ENCODE measurements at regions not wholly inside any gene's neighbourhood (a gene's known extent, or its start where the extent isn't known, plus 50 kb on each side); places are given as distances from the start of the nearest gene placed in this dataset.

GRCh38 chr13:24056616-24057137, 103.8 kb upstream of the SPATA13 start:
- Histone ChIP-seq H4K20me1 (ENCODE audit: control insufficient read depth, extremely low read depth, insufficient read depth, low read length) (no peaks in the 10 kb centered on the region), H3K9me3 (ENCODE audit: control insufficient read depth, low read depth, low read length) (no peaks in the 10 kb centered on the region), H3K27me3 (ENCODE audit: control insufficient read depth, extremely low read depth, insufficient read depth, low read length) (no peaks in the 10 kb centered on the region), H3K27ac (ENCODE audit: control insufficient read depth, insufficient read depth, low read length) (no peak overlapping the region), H2AFZ (ENCODE audit: control insufficient read depth, low read length) (no peak overlapping the region), H3K4me2 (ENCODE audit: control insufficient read depth, extremely low read depth, insufficient read depth, low read depth, low read length) (no peak overlapping the region), H3K4me1 (ENCODE audit: control insufficient read depth, extremely low read depth, insufficient read depth, low read length) (peaks cover 9% of the 10 kb centered on the region), H3K4me3 (ENCODE audit: control insufficient read depth in 2 of 3, extremely low read depth in 1 of 3, insufficient read depth in 2 of 3, low read depth in 1 of 3, low read length in 3 of 3) (no peak overlapping the region), H3K79me2 (ENCODE audit: control insufficient read depth, insufficient read depth, low read length) (no peaks in the 10 kb centered on the region), H3K9me1 (ENCODE audit: control insufficient read depth, extremely low read depth, insufficient read depth, low read length) (no peaks in the 10 kb centered on the region), H3K36me3 (ENCODE audit: control insufficient read depth in 2 of 2, extremely low read depth in 1 of 2, insufficient read depth in 2 of 2, low read length in 2 of 2) (no peaks in the 10 kb centered on the region), H3K9ac (ENCODE audit: control insufficient read depth, extremely low read depth, insufficient read depth, low read length) (no peak overlapping the region)
- dilution Hi-C loops (cut with MboI; ENCODE audit: extremely low pct_ligation_motif_present, low sequenced_read_pairs), result no loop called here
- TF ChIP-seq EZH2 (IDR thresholded peaks at IDR 0.05; ENCODE audit: low read length), result no peak
- TF ChIP-seq CTCF (optimal IDR thresholded peaks at IDR 0.05 in 1 of 3, IDR thresholded peaks at IDR 0.05 in 1 of 3, conservative IDR thresholded peaks at IDR 0.05 in 1 of 3; ENCODE audit: extremely low read depth in 1 of 3, insufficient read depth in 2 of 3, low read length in 3 of 3), result no peak
- DNase-seq (ENCODE audit: low read depth, low spot score) (no peak), FAIRE-seq (no peak)

- dilution Hi-C loops (cut with MboI; ENCODE audit: extremely low pct_ligation_motif_present, low sequenced_read_pairs), result no loop called here
Measured at GRCh38 chr13:24060993-24061392, 99.5 kb upstream of the SPATA13 start.

More at GRCh38 chr13:24060993-24061392, 99.5 kb upstream of the SPATA13 start:
- Histone ChIP-seq H3K36me3 (ENCODE audit: control insufficient read depth in 2 of 2, extremely low read depth in 1 of 2, insufficient read depth in 2 of 2, low read length in 2 of 2) (no peaks in the 10 kb centered on the region), H3K79me2 (ENCODE audit: control insufficient read depth, insufficient read depth, low read length) (no peaks in the 10 kb centered on the region), H3K9me3 (ENCODE audit: control insufficient read depth, low read depth, low read length) (no peaks in the 10 kb centered on the region), H3K9me1 (ENCODE audit: control insufficient read depth, extremely low read depth, insufficient read depth, low read length) (no peaks in the 10 kb centered on the region), H3K4me2 (ENCODE audit: control insufficient read depth, extremely low read depth, insufficient read depth, low read depth, low read length) (no peak overlapping the region), H2AFZ (ENCODE audit: control insufficient read depth, low read length) (no peak overlapping the region), H3K27ac (ENCODE audit: control insufficient read depth, insufficient read depth, low read length) (no peak overlapping the region), H4K20me1 (ENCODE audit: control insufficient read depth, extremely low read depth, insufficient read depth, low read length) (no peaks in the 10 kb centered on the region), H3K4me1 (ENCODE audit: control insufficient read depth, extremely low read depth, insufficient read depth, low read length) (peaks cover 6% of the 10 kb centered on the region), H3K27me3 (ENCODE audit: control insufficient read depth, extremely low read depth, insufficient read depth, low read length) (no peaks in the 10 kb centered on the region), H3K9ac (ENCODE audit: control insufficient read depth, extremely low read depth, insufficient read depth, low read length) (no peak overlapping the region), H3K4me3 (ENCODE audit: control insufficient read depth in 2 of 3, extremely low read depth in 1 of 3, insufficient read depth in 2 of 3, low read depth in 1 of 3, low read length in 3 of 3) (no peak overlapping the region)
- DNase-seq (ENCODE audit: low read depth, low spot score) (no peak), FAIRE-seq (no peak)
- TF ChIP-seq EZH2 (IDR thresholded peaks at IDR 0.05; ENCODE audit: low read length), result no peak
- TF ChIP-seq CTCF (optimal IDR thresholded peaks at IDR 0.05 in 1 of 3, IDR thresholded peaks at IDR 0.05 in 1 of 3, conservative IDR thresholded peaks at IDR 0.05 in 1 of 3; ENCODE audit: extremely low read depth in 1 of 3, insufficient read depth in 2 of 3, low read length in 3 of 3), result no peak
